Ectodermal cell (in vitro differentiated cells): ENCODE measurements at regions not wholly inside any gene's neighbourhood (a gene's known extent, or its start where the extent isn't known, plus 50 kb on each side); places are given as distances from the start of the nearest gene placed in this dataset.
"Not testable (repeated sequence)": the region's sequence is repeated elsewhere in the genome, so short reads cannot be mapped to it uniquely, and the experiment has no call there.

ENCODE experiments used
- H3K27ac ChIP-seq: 2 replicates; pipeline ENCODE4 v1.7.0; 2013; ENCODE audit warnings: mild to moderate bottlenecking, low read depth, low read length; ENCODE audit not compliant: insufficient read depth, poor library complexity, severe bottlenecking
- H3K27me3 ChIP-seq: 2 replicates; pipeline ENCODE4 v1.7.0; 2013; ENCODE audit warnings: mild to moderate bottlenecking, low read length; ENCODE audit not compliant: insufficient read depth, control insufficient read depth, poor library complexity, severe bottlenecking
- H3K36me3 ChIP-seq: one replicate; pipeline ENCODE4 v1.7.0; 2013; ENCODE audit warnings: low read length; ENCODE audit not compliant: control insufficient read depth, insufficient read depth
- H3K4me1 ChIP-seq: one replicate; pipeline ENCODE4 v1.7.0; 2013; ENCODE audit warnings: low read length; ENCODE audit not compliant: control insufficient read depth, insufficient read depth
- H3K4me3 ChIP-seq: 2 replicates; pipeline ENCODE4 v1.7.0; 2013; ENCODE audit warnings: low read depth, low read length, control low read depth; ENCODE audit not compliant: insufficient read depth
- H3K9me3 ChIP-seq: 2 replicates; pipeline ENCODE4 v1.7.0; 2013; ENCODE audit warnings: mild to moderate bottlenecking, low read length, moderate library complexity; ENCODE audit not compliant: control insufficient read depth
- WGBS, 2 experiments: methylation state at CpG; one replicate each; pipeline ENCODE4 v1.1.7; 2013; ENCODE audit warnings: missing lambda C conversion rate in 2 of 2; 5-methylcytosine and 5-hydroxymethylcytosine counted together

DNA sequence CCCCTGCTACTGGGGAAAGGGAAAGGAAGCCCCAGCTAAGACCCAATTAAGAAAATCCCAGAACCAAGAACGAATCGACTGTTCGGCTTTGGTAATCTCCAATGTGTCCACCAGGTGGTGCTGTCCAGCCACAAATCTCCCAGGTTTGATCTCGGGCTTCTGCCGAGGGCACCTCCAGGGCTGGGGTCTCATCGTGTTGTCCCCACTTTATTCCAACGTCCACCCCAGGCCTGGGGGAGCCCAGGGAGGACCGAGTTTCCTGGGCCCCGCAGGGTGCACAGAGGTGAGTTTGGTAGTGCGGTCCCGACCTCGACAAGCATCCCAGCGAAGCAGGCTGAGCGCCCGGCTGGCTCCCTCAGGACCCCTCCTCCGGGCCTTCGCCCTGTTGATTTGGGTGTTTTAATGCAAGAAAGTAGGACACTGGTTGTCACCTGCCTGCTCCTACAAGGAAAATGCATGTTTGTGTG, 185.1 kb downstream of the GOLGA6L6 start:
- Histone ChIP-seq H3K4me1 (no peaks in the 10 kb centered on the region), H3K9me3 (peaks cover 48% of the 10 kb centered on the region), H3K4me3 (no peak overlapping the region), H3K27me3 (no peaks in the 10 kb centered on the region), H3K27ac (no peak overlapping the region), H3K36me3 (no peaks in the 10 kb centered on the region)
- 74 to 75% methylated on average over 17 of the region's 17 CpGs for WGBS, 2 experiments

- H3K9me3 ChIP-seq, result peaks cover 46% of the 10 kb centered on the region
- H3K27ac ChIP-seq, result no peak overlapping the region
- H3K4me1 ChIP-seq, result no peaks in the 10 kb centered on the region
- H3K36me3 ChIP-seq, result no peaks in the 10 kb centered on the region
- H3K4me3 ChIP-seq, result no peak overlapping the region
- 85 to 86% methylated on average over 6 of the region's 6 CpGs for WGBS, 2 experiments
- no peaks in the 10 kb centered on the region for H3K27me3 ChIP-seq
Measured at GRCh38 chr15:20355256-20355868, 186.2 kb downstream of the GOLGA6L6 start.

- H3K4me3 ChIP-seq, H3K27me3 ChIP-seq, H3K4me1 ChIP-seq, H3K36me3 ChIP-seq, H3K27ac ChIP-seq: not testable (repeated sequence)
- 66 to 67% methylated on average over 5 of the region's 5 CpGs for WGBS, 2 experiments
- peaks cover 45% of the 10 kb centered on the region for H3K9me3 ChIP-seq
Measured at GRCh38 chr15:20354884-20355223, 186.7 kb downstream of the GOLGA6L6 start.

DNA sequence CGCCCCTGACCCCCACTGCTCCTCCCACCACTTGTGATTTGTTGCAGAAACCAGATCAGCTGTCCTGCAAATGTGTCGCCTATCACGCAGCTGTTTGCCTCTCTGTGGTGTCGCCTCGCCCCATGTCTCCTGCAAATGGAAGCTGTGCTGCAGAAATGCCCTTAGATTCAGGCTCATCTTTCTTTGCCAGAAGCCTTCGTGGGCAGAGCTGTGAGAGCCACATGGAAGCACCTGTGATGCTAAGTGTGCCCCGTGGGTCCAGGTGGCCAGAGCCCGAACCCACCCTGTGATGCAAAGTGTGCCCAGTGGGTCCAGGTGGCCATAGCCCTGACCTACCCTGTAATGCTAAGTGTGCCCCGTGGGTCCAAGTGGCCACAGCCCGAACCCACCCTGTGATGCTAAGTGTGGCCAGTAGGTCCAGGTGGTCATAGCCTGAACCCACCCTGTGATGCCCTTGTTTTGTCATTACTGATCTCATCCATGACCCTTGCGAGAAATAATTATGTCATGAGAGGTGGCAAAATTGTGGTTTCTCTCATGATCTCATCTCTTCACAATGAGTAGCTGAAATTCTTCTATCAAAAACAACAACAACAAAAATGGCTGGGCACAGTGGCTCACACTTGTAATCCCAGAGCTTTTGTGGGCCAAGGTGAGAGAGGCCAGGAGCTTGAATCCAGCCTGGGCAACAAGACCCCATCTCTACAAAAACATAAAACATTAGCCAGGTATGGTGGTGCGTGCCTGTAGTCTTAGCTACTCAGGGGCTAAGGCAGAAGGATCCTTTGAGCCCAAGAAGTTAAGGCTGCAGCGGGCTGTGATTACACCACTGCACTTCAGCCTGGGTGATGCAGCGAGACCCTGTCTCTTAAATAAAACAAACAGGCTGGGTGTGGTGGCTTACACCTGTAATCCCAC, 187.4 kb downstream of the GOLGA6L6 start:
- H3K27ac ChIP-seq, result no peak overlapping the region
- no peaks in the 10 kb centered on the region for H3K36me3 ChIP-seq
- peaks cover 48% of the 10 kb centered on the region for H3K9me3 ChIP-seq
- no peaks in the 10 kb centered on the region for H3K27me3 ChIP-seq
- WGBS, 2 experiments, result 72 to 73% methylated on average over 14 of the region's 14 CpGs
- no peak overlapping the region for H3K4me3 ChIP-seq
- H3K4me1 ChIP-seq, result no peaks in the 10 kb centered on the region

GRCh38 chr15:20352241-20353200, 189.1 kb downstream of the GOLGA6L6 start:
- Histone ChIP-seq H3K4me1 (no peaks in the 10 kb centered on the region), H3K4me3 (no peak overlapping the region), H3K36me3 (no peaks in the 10 kb centered on the region), H3K27ac (no peak overlapping the region), H3K27me3 (no peaks in the 10 kb centered on the region), H3K9me3 (peaks cover 57% of the 10 kb centered on the region)
- WGBS, 2 experiments, result 70 to 74% methylated on average over 17 of the region's 17 CpGs

DNA sequence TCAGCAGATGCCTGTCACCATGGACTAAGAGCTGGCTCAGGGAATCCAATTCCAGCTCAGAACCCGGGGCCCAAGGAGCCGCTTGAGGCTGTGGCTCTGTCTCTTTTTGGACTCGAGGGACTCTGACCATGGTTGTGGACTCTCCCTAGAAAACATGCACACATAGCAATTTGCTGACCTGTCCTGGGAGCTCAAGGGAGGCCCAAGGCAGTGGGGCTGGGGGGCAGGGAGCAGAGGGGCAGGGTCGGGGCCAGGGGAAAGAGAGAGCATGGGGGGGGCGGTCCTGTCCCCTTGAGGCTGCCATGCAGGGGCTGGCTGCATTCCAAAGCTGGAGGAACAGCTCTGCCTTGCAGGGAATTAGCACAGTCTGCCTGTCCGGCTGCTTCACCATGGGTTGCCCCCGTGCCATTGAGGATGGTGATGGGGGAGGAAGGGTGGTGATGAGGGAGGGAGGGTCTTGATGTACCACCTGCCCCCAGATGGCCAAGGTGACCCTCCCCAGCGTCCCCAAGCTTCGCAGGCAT, 190.1 kb downstream of the GOLGA6L6 start:
- H3K4me3 ChIP-seq, result no peak overlapping the region
- H3K27ac ChIP-seq, result no peak overlapping the region
- no peaks in the 10 kb centered on the region for H3K27me3 ChIP-seq
- H3K36me3 ChIP-seq, result no peaks in the 10 kb centered on the region
- H3K4me1 ChIP-seq, result no peaks in the 10 kb centered on the region
- WGBS, 2 experiments, result 67 to 68% methylated on average over 9 of the region's 9 CpGs
- peaks cover 57% of the 10 kb centered on the region for H3K9me3 ChIP-seq

DNA sequence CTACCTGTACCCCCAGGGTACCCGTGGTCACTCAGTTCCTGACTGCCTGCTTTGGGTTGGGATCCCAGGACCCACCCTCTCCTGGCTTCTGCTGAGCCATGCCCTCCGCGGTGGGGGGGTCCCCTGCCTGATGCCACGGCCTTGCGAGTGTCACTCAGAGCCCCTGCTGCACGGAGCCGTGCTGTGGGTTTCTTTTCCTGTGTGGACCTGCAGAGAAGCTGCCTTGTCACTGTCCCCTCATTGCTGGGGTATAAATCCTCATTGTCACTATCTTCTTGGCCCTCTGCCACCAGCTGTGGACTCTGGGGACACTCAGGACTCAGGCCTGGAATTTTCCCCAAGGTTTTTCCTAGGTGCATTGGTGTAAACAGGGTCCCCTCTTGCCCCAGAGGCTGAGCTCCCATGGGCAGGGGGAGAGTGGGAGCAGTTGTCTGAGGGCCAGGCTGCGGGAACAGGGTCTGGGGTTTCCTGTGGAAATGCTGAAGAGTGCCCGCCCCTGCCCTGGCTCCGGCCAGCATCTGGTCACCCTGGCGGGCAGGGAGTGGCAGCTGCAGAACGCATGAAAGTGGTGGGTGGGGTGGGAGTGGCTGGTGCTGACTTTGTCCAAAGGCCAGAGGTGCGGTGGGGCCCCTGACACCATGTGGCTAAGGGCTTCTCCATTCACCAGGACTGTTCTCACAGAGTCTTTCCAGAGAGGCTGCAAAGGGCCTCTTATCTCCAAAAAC, 191.7 kb downstream of the GOLGA6L6 start:
- Histone ChIP-seq H3K9me3 (peaks cover 59% of the 10 kb centered on the region), H3K4me1 (no peaks in the 10 kb centered on the region), H3K4me3 (no peak overlapping the region), H3K27ac (no peak overlapping the region), H3K27me3 (no peaks in the 10 kb centered on the region), H3K36me3 (no peaks in the 10 kb centered on the region)
- WGBS, 2 experiments, result 81% methylated on average over 13 of the region's 13 CpGs

GRCh38 chr15:20348900-20349773, 192.5 kb downstream of the GOLGA6L6 start:
- Histone ChIP-seq H3K27ac (no peak overlapping the region), H3K27me3 (no peaks in the 10 kb centered on the region), H3K4me3 (no peak overlapping the region), H3K4me1 (no peaks in the 10 kb centered on the region), H3K9me3 (peaks cover 59% of the 10 kb centered on the region), H3K36me3 (no peaks in the 10 kb centered on the region)
- WGBS, 2 experiments, result 86 to 87% methylated on average over 18 of the region's 18 CpGs
